Liver (tissue), 2 donors: ENCODE measurements at regions not wholly inside any gene's neighbourhood (a gene's known extent, or its start where the extent isn't known, plus 50 kb on each side); places are given as distances from the start of the nearest gene placed in this dataset.

Experiments used
- CTCF ChIP-seq: fragments of 150-350 bp; IDR thresholded peaks from 2 replicates; pipeline ENCODE4 v1.5.1; 2017; ENCODE audit warnings: improper control_type of control experiment, low read depth, low read length; ENCODE audit not compliant: missing input control
- MAX ChIP-seq: IDR thresholded peaks from 2 replicates; pipeline ENCODE4 v1.6.1; 2016; ENCODE audit warnings: antibody characterized with exemption
- YY1 ChIP-seq: IDR thresholded peaks from 2 replicates; pipeline ENCODE4 v1.6.1; 2016; ENCODE audit warnings: antibody characterized with exemption, mild to moderate bottlenecking
- donor health status: healthy.

GRCh38 chr10:78255214-78255613 is 221.6 kb downstream of the RPS24 start:
- no peak for TF ChIP-seq YY1
- TF ChIP-seq MAX: no peak
- no peak for TF ChIP-seq CTCF
